Stimulated activated naive B cell treated with anti-CD40 and anti-IgM and Interleukin-4, amounts not matched to agents 10 μg/mL and 1 μg/mL and 100 μg/mL, for 72 hours (primary cell): ENCODE measurements at regions not wholly inside any gene's neighbourhood (a gene's known extent, or its start where the extent isn't known, plus 50 kb on each side); places are given as distances from the start of the nearest gene placed in this dataset.
"Not testable (repeated sequence)": the region's sequence is repeated elsewhere in the genome, so short reads cannot be mapped to it uniquely, and the experiment has no call there.

ENCODE experiments used
- ATAC-seq, 2 donors: fragments of 150-1000 bp; cut with Tn5 transposase; replicated peaks; 2 replicates each; pipeline ENCODE4 v1.10.0; 2021; ENCODE audit warnings: moderate library complexity in 1 of 2
- DNase-seq: peaks from one replicate; pipeline ENCODE4 v3.0.0; 2021
- H3K27ac Mint-ChIP-seq: one replicate; pipeline ENCODE4 v1.8.0; 2022; ENCODE audit warnings: mild to moderate bottlenecking, mixed read lengths
- H3K27me3 Mint-ChIP-seq, 2 donors: one replicate each; pipeline ENCODE4 v1.8.0; 2022; ENCODE audit warnings: mixed read lengths in 2 of 2
- H3K36me3 Mint-ChIP-seq, 2 donors: one replicate each; pipeline ENCODE4 v1.8.0; 2022; ENCODE audit warnings: mixed read lengths in 2 of 2, mild to moderate bottlenecking in 1 of 2
- H3K4me1 Mint-ChIP-seq, 2 donors: one replicate each; pipeline ENCODE4 v1.8.0; 2022; ENCODE audit warnings: mixed read lengths in 2 of 2, mild to moderate bottlenecking in 1 of 2
- H3K4me3 Mint-ChIP-seq, 2 donors: one replicate each; pipeline ENCODE4 v1.8.0; 2022; ENCODE audit warnings: mild to moderate bottlenecking in 2 of 2, mixed read lengths in 2 of 2, moderate library complexity in 1 of 2
- H3K9me3 Mint-ChIP-seq, 2 donors: one replicate each; pipeline ENCODE4 v1.8.0; 2022; ENCODE audit warnings: mixed read lengths in 2 of 2, mild to moderate bottlenecking in 1 of 2

DNA sequence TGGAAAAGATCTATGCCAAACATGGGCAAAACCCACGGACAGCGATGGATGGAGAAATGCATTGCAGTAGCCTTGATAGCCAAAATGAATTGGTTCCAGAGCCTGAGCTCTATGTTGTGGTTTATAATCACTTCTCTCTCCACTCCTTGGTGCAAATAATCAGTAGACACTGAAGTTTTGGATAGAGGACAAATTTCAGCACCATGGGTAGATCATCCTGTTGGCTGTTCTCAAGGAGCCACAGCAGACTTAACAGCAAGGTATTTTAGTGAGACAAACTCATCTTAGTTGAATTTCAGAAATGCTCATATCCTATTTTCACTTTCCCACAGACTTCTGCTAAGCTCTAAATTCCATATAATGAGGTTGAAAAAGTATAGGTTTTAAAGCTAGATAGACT lies 88.3 kb upstream of the CCL1 start:
- Mint-ChIP-seq H3K36me3 (no peaks in the 10 kb centered on the region), H3K9me3 (no peaks in the 10 kb centered on the region), H3K4me1 (no peaks in the 10 kb centered on the region), H3K27ac (no peak overlapping the region), H3K27me3 (peaks cover 37 to 41% of the 10 kb centered on the region in 2 donors), H3K4me3 (no peak overlapping the region)
- ATAC-seq (no peak), DNase-seq (no peak)

DNA sequence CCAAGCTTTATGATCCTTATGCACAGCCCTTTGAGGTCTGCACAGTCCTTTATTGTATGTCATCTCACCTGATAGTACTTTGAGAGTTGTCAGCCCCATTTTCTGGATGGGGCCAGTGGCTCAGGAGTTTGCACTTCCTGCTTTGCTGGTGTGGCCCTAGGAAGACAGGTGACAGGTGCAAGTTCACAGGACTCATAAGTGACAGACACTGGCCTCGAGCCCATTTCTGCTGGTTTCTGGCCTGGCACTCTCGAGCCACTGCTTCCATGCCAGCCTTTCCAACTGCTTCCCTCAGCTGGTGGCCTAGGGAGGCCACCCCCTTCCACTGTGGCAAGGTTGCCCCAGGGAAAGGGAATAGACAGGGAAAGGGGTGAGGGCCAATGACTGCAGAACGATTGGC lies 84.4 kb upstream of the CCL1 start:
- DNase-seq, result no peak
- no peaks in the 10 kb centered on the region for H3K4me1 Mint-ChIP-seq
- no peaks in the 10 kb centered on the region for H3K9me3 Mint-ChIP-seq
- no peak overlapping the region for H3K27ac Mint-ChIP-seq
- peaks cover 40 to 46% of the 10 kb centered on the region in 2 donors for H3K27me3 Mint-ChIP-seq
- no peak overlapping the region for H3K4me3 Mint-ChIP-seq
- H3K36me3 Mint-ChIP-seq, result no peaks in the 10 kb centered on the region
- no peak for ATAC-seq

- no peaks in the 10 kb centered on the region for H3K9me3 Mint-ChIP-seq
- H3K27ac Mint-ChIP-seq, result no peak overlapping the region
- ATAC-seq (no peak), DNase-seq (no peak)
- no peaks in the 10 kb centered on the region for H3K36me3 Mint-ChIP-seq
- no peak overlapping the region for H3K4me3 Mint-ChIP-seq
- peaks cover 46 to 58% of the 10 kb centered on the region in 2 donors for H3K27me3 Mint-ChIP-seq
- H3K4me1 Mint-ChIP-seq, result no peaks in the 10 kb centered on the region
Observed at GRCh38 chr17:34445101-34445500, 82.1 kb upstream of the CCL1 start.

GRCh38 chr17:34443619-34444469 lies 80.8 kb upstream of the CCL1 start:
- no peak overlapping the region for H3K4me3 Mint-ChIP-seq
- DNase-seq (no peak), ATAC-seq (peak; percentile 39 to 69)
- H3K9me3 Mint-ChIP-seq, result no peaks in the 10 kb centered on the region
- no peak overlapping the region for H3K27ac Mint-ChIP-seq
- H3K4me1 Mint-ChIP-seq, result no peaks in the 10 kb centered on the region
- H3K36me3 Mint-ChIP-seq, result no peaks in the 10 kb centered on the region
- peaks cover 48 to 55% of the 10 kb centered on the region in 2 donors for H3K27me3 Mint-ChIP-seq

DNA sequence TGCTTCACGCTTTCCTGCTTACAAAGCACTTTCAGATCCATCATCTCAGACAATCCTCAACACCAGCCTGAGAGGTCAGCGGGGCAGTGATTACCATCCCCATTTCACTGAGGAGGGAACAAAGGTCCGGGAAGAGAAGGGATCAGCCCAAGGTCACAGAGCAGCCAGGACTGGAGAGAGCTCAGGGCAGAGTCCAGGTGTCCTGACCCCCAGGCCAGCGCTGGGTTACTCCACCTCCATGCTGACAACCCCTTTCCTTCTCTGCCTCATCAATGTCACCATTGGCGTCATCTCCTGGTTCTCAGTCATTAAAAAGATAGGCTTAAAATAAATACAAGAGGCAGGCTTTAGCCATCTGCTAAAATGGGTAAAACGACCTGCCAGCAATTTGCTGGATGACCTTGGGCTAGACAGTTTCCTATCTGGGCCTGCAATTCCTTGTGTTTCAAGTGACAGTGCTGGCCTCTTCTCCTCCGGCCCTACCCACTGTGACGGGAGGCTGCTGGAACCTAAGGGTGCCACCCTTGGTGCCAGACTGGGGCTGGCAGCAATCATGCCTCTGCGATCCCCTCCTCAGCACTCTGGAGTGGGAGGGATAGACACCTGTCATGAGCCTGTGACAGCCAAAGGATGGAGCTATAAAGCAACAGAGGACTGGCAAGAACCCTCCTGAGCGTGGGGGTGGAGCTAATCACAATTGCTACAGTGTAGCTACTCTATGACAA lies 79.5 kb upstream of the CCL1 start:
- peaks cover 45 to 51% of the 10 kb centered on the region in 2 donors for H3K27me3 Mint-ChIP-seq
- H3K27ac Mint-ChIP-seq, result no peak overlapping the region
- H3K36me3 Mint-ChIP-seq, result no peaks in the 10 kb centered on the region
- DNase-seq (no peak), ATAC-seq (no peak)
- H3K4me3 Mint-ChIP-seq, result no peak overlapping the region
- no peaks in the 10 kb centered on the region for H3K9me3 Mint-ChIP-seq
- no peaks in the 10 kb centered on the region for H3K4me1 Mint-ChIP-seq

DNA sequence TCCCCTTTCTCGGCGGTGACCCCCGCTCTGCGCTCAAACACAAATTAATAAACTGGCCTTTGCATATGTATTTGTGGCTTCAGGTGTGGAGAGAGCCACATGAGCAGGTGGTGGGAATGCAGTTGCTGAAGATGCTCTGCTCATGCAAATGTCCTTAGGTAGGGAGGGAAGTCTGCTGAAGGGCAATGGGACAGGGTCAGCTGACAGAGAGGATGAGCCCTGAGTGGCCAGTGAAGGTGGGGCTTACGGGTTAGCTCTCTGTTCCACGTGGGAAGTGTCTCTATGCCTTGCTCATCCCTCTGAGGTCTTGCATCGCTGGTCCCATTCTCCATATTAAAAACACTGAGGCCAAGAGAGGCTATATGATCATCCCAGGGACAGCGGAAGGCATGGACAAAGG lies 74.2 kb upstream of the CCL1 start:
- H3K4me1 Mint-ChIP-seq, result peaks cover 0 to 6% of the 10 kb centered on the region in 2 donors
- no peak overlapping the region for H3K4me3 Mint-ChIP-seq
- no peak overlapping the region for H3K27ac Mint-ChIP-seq
- no peaks in the 10 kb centered on the region for H3K9me3 Mint-ChIP-seq
- H3K36me3 Mint-ChIP-seq, result no peaks in the 10 kb centered on the region
- peaks cover 28 to 30% of the 10 kb centered on the region in 2 donors for H3K27me3 Mint-ChIP-seq
- no peak for ATAC-seq
- no peak for DNase-seq

GRCh38 chr17:34436607-34437006 lies 73.6 kb upstream of the CCL1 start:
- no peaks in the 10 kb centered on the region for H3K9me3 Mint-ChIP-seq
- H3K27me3 Mint-ChIP-seq, result peaks cover 26 to 31% of the 10 kb centered on the region in 2 donors
- no peak overlapping the region for H3K4me3 Mint-ChIP-seq
- H3K36me3 Mint-ChIP-seq, result no peaks in the 10 kb centered on the region
- ATAC-seq (peak in 1 of 2 donors; percentile 59), DNase-seq (no peak)
- no peak overlapping the region for H3K27ac Mint-ChIP-seq
- H3K4me1 Mint-ChIP-seq, result peaks cover 0 to 6% of the 10 kb centered on the region in 2 donors

GRCh38 chr17:34435182-34435928 lies 72.3 kb upstream of the CCL1 start:
- DNase-seq, result no peak
- ATAC-seq, result no peak
- no peaks in the 10 kb centered on the region for H3K9me3 Mint-ChIP-seq
- no peak overlapping the region for H3K4me3 Mint-ChIP-seq
- H3K27me3 Mint-ChIP-seq, result peaks cover 16 to 25% of the 10 kb centered on the region in 2 donors
- H3K36me3 Mint-ChIP-seq, result no peaks in the 10 kb centered on the region
- H3K4me1 Mint-ChIP-seq, result peaks cover 0 to 6% of the 10 kb centered on the region in 2 donors
- no peak overlapping the region for H3K27ac Mint-ChIP-seq

DNA sequence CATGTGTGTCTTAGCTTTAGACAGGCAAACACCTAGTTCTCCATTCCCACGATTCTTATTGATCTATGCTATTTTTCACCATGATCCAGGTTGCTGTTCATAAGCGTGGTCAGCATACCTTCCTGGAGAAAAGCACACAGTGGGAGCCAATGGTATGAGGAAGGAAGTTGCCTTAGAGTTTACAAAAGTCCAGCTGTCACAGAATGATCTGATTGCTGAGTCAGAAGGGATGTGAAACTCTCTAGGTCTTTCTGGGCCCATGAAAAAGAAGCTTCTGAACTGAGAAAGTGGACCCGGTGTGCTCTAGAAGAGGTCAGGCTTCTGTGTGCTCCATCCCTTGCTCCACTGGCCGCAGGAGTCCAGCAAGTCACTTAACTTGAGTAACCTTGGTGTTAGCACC lies 71.0 kb upstream of the CCL1 start:
- DNase-seq (no peak), ATAC-seq (peak; percentile 38 to 61)
- no peaks in the 10 kb centered on the region for H3K9me3 Mint-ChIP-seq
- H3K4me1 Mint-ChIP-seq, result peaks cover 0 to 6% of the 10 kb centered on the region in 2 donors
- peaks cover 20 to 31% of the 10 kb centered on the region in 2 donors for H3K27me3 Mint-ChIP-seq
- no peak overlapping the region for H3K27ac Mint-ChIP-seq
- no peak overlapping the region for H3K4me3 Mint-ChIP-seq
- H3K36me3 Mint-ChIP-seq, result no peaks in the 10 kb centered on the region

DNA sequence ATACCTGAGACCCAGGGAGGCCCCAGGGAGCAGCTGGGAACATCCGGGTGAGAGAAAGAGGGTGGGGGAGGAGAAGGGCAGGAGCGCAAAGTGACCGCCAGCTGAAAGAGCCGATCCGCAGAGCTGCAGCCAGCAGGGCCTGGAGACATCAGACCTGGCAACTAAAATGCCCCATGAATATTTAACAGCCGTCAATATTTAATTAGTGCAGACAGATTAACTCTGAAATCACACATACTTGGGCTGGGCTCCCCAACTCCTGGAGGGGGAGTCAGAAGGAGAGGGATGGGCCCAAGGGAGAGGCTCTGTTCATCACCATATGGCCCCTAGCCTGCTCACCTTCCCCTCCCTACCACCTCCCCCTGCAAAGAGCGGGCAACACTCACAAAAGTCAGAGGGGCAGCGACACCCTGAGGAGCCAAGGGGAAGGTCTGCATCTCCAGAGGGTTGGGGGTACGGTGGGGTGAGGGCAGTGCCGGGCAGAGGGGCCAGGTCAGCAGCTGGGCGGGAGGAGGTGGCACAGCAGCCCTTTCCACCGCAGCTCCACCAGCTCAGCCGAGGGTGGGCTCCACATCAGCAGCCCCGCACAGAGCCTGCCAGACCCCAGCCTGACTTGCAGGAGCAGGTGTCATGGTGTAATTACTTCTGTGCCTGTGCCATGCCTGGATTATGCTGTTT lies 61.9 kb upstream of the CCL1 start:
- Mint-ChIP-seq H3K27me3 (peaks cover 53 to 77% of the 10 kb centered on the region in 2 donors), H3K9me3 (no peaks in the 10 kb centered on the region)

DNA sequence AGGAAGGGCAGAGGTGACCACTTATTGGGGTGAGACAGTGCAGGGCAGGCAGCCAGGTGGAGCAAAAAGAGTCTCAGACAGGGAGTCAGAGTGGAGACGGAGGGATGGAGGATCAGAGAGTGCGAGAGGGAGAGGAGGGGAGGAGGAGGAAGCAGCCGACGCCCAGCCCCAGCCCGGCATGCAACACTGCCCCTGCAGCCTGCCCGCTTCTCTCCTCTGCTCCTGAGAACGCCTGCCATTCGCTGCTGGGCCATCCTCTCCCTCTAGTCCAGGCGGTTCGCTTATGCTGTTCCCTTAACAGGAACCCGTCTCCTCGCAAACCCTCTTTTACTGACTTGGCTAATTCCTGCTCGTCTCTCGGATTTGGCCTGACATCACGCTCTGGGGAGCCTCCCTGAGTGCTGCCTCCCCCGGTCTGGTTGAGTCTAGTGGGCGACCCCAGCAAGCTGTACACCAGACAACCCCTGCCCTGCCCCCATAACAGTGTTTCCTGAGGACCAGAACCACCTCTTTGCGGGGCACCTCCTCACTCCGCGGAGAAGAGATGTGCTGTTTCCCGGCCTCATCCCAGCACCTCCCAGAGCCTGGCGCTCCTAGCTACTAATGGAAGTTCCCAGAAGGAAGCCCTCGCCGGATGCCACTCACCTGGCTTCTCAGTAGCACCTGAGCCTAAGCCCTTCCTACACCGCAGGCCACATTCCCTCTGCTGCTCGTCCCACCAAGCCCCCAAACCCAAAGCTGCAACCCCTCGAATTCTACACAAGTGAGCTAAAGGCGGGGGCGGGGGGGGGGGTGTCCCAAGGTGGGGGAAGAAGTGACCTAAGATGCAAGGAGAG lies 61.2 kb upstream of the CCL1 start:
- Mint-ChIP-seq H3K27ac (peak overlapping the region; percentile 76), H3K36me3 (no peaks in the 10 kb centered on the region), H3K4me3 (peak overlapping the region; percentile 80 to 83), H3K27me3 (peaks cover 48 to 72% of the 10 kb centered on the region in 2 donors), H3K4me1 (peaks cover 13 to 16% of the 10 kb centered on the region in 2 donors), H3K9me3 (no peaks in the 10 kb centered on the region)
- ATAC-seq, result peak; percentile 61 to 62
- DNase-seq, result no peak

More for the DNA sequence above, 61.9 kb upstream of the CCL1 start:
- ATAC-seq (peak in 1 of 2 donors; percentile 34), DNase-seq (no peak)
- Mint-ChIP-seq H3K4me3 (no peak overlapping the region), H3K27ac (no peak overlapping the region), H3K4me1 (peaks cover 11 to 14% of the 10 kb centered on the region in 2 donors), H3K36me3 (no peaks in the 10 kb centered on the region)

- H3K9me3 Mint-ChIP-seq, H3K36me3 Mint-ChIP-seq, H3K27ac Mint-ChIP-seq, ATAC-seq, DNase-seq: not testable (repeated sequence)
- Mint-ChIP-seq H3K27me3 (peaks cover 43 to 72% of the 10 kb centered on the region in 2 donors), H3K4me3 (peak overlapping the region in 1 of 2 donors; percentile 83), H3K4me1 (peaks cover 13 to 16% of the 10 kb centered on the region in 2 donors)
Observed at GRCh38 chr17:34423315-34423714, 60.3 kb upstream of the CCL1 start.

- no peak for ATAC-seq
- H3K4me3 Mint-ChIP-seq, result no peak overlapping the region
- H3K4me1 Mint-ChIP-seq, result peaks cover 15 to 16% of the 10 kb centered on the region in 2 donors
- no peak overlapping the region for H3K27ac Mint-ChIP-seq
- no peak for DNase-seq
- peaks cover 37 to 53% of the 10 kb centered on the region in 2 donors for H3K27me3 Mint-ChIP-seq
- no peaks in the 10 kb centered on the region for H3K9me3 Mint-ChIP-seq
- H3K36me3 Mint-ChIP-seq, result no peaks in the 10 kb centered on the region
Observed at GRCh38 chr17:34420900-34421299, 57.9 kb upstream of the CCL1 start.
